ENCODE measurements at regions not wholly inside any gene's neighbourhood (a gene's known extent, or its start where the extent isn't known, plus 50 kb on each side); places are given as distances from the start of the nearest gene placed in this dataset.

GRCh38 chr3:61356685-61357084 lies 105.4 kb upstream of the FHIT start (continued):
- TF ChIP-seq ZNF24 (IDR thresholded peaks at IDR 0.05), result no peak
- no peak for TF ChIP-seq RELA (CRISPR knock-in tag; IDR thresholded peaks at IDR 0.05)
- no peak for TF ChIP-seq EZH2 (conservative IDR thresholded peaks at IDR 0.05; ENCODE audit: low read depth, low read length)
- no peak for TF ChIP-seq ZSCAN5A (CRISPR knock-in tag; IDR thresholded peaks at IDR 0.05; ENCODE audit: borderline replicate concordance)
- TF ChIP-seq TMF1 (CRISPR knock-in tag; IDR thresholded peaks at IDR 0.05; ENCODE audit: low read depth), result no peak
- TF ChIP-seq TGIF2 (CRISPR knock-in tag; IDR thresholded peaks at IDR 0.05), result no peak
- no peak for TF ChIP-seq PRPF4 (IDR thresholded peaks at IDR 0.05; ENCODE audit: low read depth, low read length, poor library complexity, severe bottlenecking)
- peak; percentile 91 for TF ChIP-seq PPARG (CRISPR knock-in tag; conservative IDR thresholded peaks at IDR 0.05)
- no peak for TF ChIP-seq GLMP (CRISPR knock-in tag; IDR thresholded peaks at IDR 0.05; ENCODE audit: borderline replicate concordance)
- TF ChIP-seq ZNF224 (CRISPR knock-in tag; IDR thresholded peaks at IDR 0.05), result no peak
- TF ChIP-seq DNMT1 (CRISPR knock-in tag; IDR thresholded peaks at IDR 0.05), result no peak
- TF ChIP-seq ZNF615 (CRISPR knock-in tag; IDR thresholded peaks at IDR 0.05; ENCODE audit: borderline replicate concordance), result no peak
- TF ChIP-seq ZSCAN25 (CRISPR knock-in tag; IDR thresholded peaks at IDR 0.05), result no peak

GRCh38 chr3:61357902-61358301 lies 106.7 kb upstream of the FHIT start:
- ATAC-seq, result no peak
- in situ Hi-C loops (cut with HindIII; ENCODE audit: extremely low pct_ligation_motif_present, low pct_unique_long_range_greater_than_20kb), result no loop called here
- intact Hi-C loops (cut with micrococcal nuclease; ENCODE audit: unreplicated experiment), result no loop called here
- no peaks in the 10 kb centered on the region for H3K27me3 ChIP-seq (ENCODE audit: control insufficient read depth in 1 of 2, insufficient read depth in 2 of 2, low read length in 2 of 2)
- BruUV-seq (replicated peaks), result no TSS peak
- no peak overlapping the region for H3K4me2 ChIP-seq (ENCODE audit: low read depth, low read length)
- H3K79me2 ChIP-seq (ENCODE audit: insufficient read depth, low read length), result no peaks in the 10 kb centered on the region
- no peak for DNase-seq (ENCODE audit: low spot score)
- ChIA-PET CTCF (ENCODE audit: low intra/inter-chr PET ratio, low total read pairs) (no interaction called here), POLR2A (no interaction called here)
- H3K27ac ChIP-seq (ENCODE audit: extremely low read length, insufficient read depth, low read length), result no peak overlapping the region
- H3K4me1 ChIP-seq (ENCODE audit: insufficient read depth, low read length), result no peaks in the 10 kb centered on the region; the same call in 1 of the 2 replicates
- H3K9ac ChIP-seq (ENCODE audit: insufficient read depth, low read depth, low read length), result no peak overlapping the region
- H3K9me3 ChIP-seq (ENCODE audit: low read length), result no peaks in the 10 kb centered on the region
- no peak overlapping the region for H3K4me3 ChIP-seq (replicated peaks in 1 of 3; ENCODE audit: insufficient read depth in 1 of 3, low read depth in 2 of 3, low read length in 3 of 3)
- H3K36me3 ChIP-seq (replicated peaks in 1 of 2; ENCODE audit: control insufficient read depth in 1 of 2, insufficient read depth in 2 of 2, low read length in 2 of 2), result no peaks in the 10 kb centered on the region
- no peak overlapping the region for H2AFZ ChIP-seq (ENCODE audit: low read length)
- WGBS (ENCODE audit: low lambda C conversion rate), result 3% methylated on average over 1 of the region's 1 CpG
- no peaks in the 10 kb centered on the region for H4K20me1 ChIP-seq (ENCODE audit: insufficient read depth, low read length)
- FAIRE-seq, result no peak
- TF ChIP-seq ZNF484 (CRISPR knock-in tag; IDR thresholded peaks at IDR 0.05; ENCODE audit: borderline replicate concordance, low read depth) (no peak), ZNF513 (CRISPR knock-in tag; conservative IDR thresholded peaks at IDR 0.05) (no peak), PHF8 (CRISPR knock-in tag; IDR thresholded peaks at IDR 0.05) (no peak), ZNF552 (CRISPR knock-in tag; IDR thresholded peaks at IDR 0.05; ENCODE audit: borderline replicate concordance) (no peak), SNAPC2 (CRISPR knock-in tag; IDR thresholded peaks at IDR 0.05) (no peak), RAD21 (CRISPR knock-in tag; IDR thresholded peaks at IDR 0.05) (no peak), ZNF441 (CRISPR knock-in tag; IDR thresholded peaks at IDR 0.05; ENCODE audit: borderline replicate concordance) (no peak), SMARCE1 (IDR thresholded peaks at IDR 0.05; ENCODE audit: borderline replicate concordance) (no peak), MAFK (conservative IDR thresholded peaks at IDR 0.05 in 1 of 2, IDR thresholded peaks at IDR 0.05 in 1 of 2; ENCODE audit: low read length in 2 of 2) (no peak), KLF15 (CRISPR knock-in tag; IDR thresholded peaks at IDR 0.05; ENCODE audit: borderline replicate concordance) (no peak), ZNF260 (CRISPR knock-in tag; IDR thresholded peaks at IDR 0.05; ENCODE audit: borderline replicate concordance, low read depth) (no peak)
